SK-N-SH (cell line): ENCODE measurements at regions not wholly inside any gene's neighbourhood (a gene's known extent, or its start where the extent isn't known, plus 50 kb on each side); places are given as distances from the start of the nearest gene placed in this dataset.
A peak's percentile ranks its signal among the peaks of the same experiment; 100 is the strongest.

Source experiments
- CTCF ChIA-PET: fragments of 300-600, 350-600 bp; formaldehyde crosslinking; extraction: SDS; loops from one replicate; lab custom pipeline; 2021; lab: Yijun Ruan, JAX
- POLR2A ChIA-PET: fragments of 350-600 bp; sonication (Branson Sonifier 250); formaldehyde crosslinking; extraction: SDS; loops from one replicate; lab custom pipeline; 2020; ENCODE audit warnings: antibody characterized with exemption, inconsistent platforms; lab: Yijun Ruan, JAX
- DNase-seq: peaks from one replicate; pipeline ENCODE4 v3.0.0; 2012
- H2AFZ ChIP-seq: fragments of 200-600 bp; sonication (generic); 2 replicates; pipeline ENCODE4 v1.8.1; 2016; ENCODE audit warnings: antibody characterized with exemption, mild to moderate bottlenecking, low read depth
- H3F3A ChIP-seq: fragments of 200-600 bp; sonication (generic); replicated peaks from 2 replicates; pipeline ENCODE3; 2016; ENCODE audit warnings: antibody characterized with exemption, mild to moderate bottlenecking; ENCODE audit not compliant: insufficient read depth
- H3K27ac ChIP-seq, 2 experiments: fragments of 200-500 bp in 1 of 2; fragments of 200-600 bp in 1 of 2; sonication (Bioruptor generic) in 1 of 2; sonication (generic), shearing (Covaris generic) in 1 of 2; 2 replicates each; pipeline versions ENCODE4 v1.5.1 to v1.6.1; 2014 to 2016; ENCODE audit warnings: low read depth in 2 of 2, inconsistent platforms in 1 of 2, low read length in 1 of 2, mild to moderate bottlenecking in 1 of 2, mixed read lengths in 1 of 2
- H3K27me3 ChIP-seq: fragments of 200-600 bp; sonication (generic), shearing (Covaris generic); 2 replicates; pipeline ENCODE4 v1.6.1; 2016; ENCODE audit warnings: mixed run types; ENCODE audit not compliant: insufficient read depth
- H3K36me3 ChIP-seq, 2 experiments: fragments of 200-500 bp in 1 of 2; fragments of 200-600 bp in 1 of 2; sonication (Bioruptor generic) in 1 of 2; sonication (generic) in 1 of 2; replicated peaks in 1 of 2; 2 replicates each; pipeline versions ENCODE3 to v1.5.1; 2014 to 2016; ENCODE audit warnings: low read length in 1 of 2, mild to moderate bottlenecking in 1 of 2; ENCODE audit not compliant: insufficient read depth in 2 of 2, control insufficient read depth in 1 of 2
- H3K4me1 ChIP-seq, 2 experiments: fragments of 200-500 bp in 1 of 2; fragments of 200-600 bp in 1 of 2; sonication (Bioruptor generic) in 1 of 2; sonication (generic), shearing (Covaris generic) in 1 of 2; 2 replicates each; pipeline versions ENCODE4 v1.5.1 to v1.6.1; 2014 to 2016; ENCODE audit warnings: low read depth in 1 of 2, low read length in 1 of 2, mixed run types in 1 of 2; ENCODE audit not compliant: insufficient read depth in 2 of 2, control insufficient read depth in 1 of 2
- H3K4me2 ChIP-seq: fragments of 200-600 bp; sonication (generic), shearing (Covaris generic); 2 replicates; pipeline ENCODE4 v1.6.1; 2017; ENCODE audit warnings: mixed run types
- H3K4me3 ChIP-seq, 2 experiments: fragments of 200-500 bp in 1 of 2; fragments of 200-600 bp in 1 of 2; sonication (Bioruptor generic) in 1 of 2; sonication (generic), shearing (Covaris generic) in 1 of 2; 2 replicates each; pipeline versions ENCODE4 v1.5.1 to v1.8.1; 2014 to 2016; ENCODE audit warnings: low read depth in 2 of 2, inconsistent platforms in 1 of 2, low read length in 1 of 2, mild to moderate bottlenecking in 1 of 2, mixed read lengths in 1 of 2, moderate library complexity in 1 of 2
- H3K79me2 ChIP-seq: fragments of 200-600 bp; sonication (generic); 2 replicates; pipeline ENCODE4 v1.8.1; 2017; ENCODE audit warnings: mild to moderate bottlenecking; ENCODE audit not compliant: insufficient read depth
- H3K9ac ChIP-seq: fragments of 200-600 bp; sonication (generic); 2 replicates; pipeline ENCODE4 v1.6.1; 2017; ENCODE audit warnings: mixed run types
- H3K9me2 ChIP-seq: fragments of 200-600 bp; sonication (generic); 2 replicates; pipeline ENCODE4 v1.6.1; 2017; ENCODE audit warnings: mixed run types
- H3K9me3 ChIP-seq: fragments of 200-600 bp; sonication (generic); 2 replicates; pipeline ENCODE4 v1.6.1; 2017; ENCODE audit warnings: mixed run types, mild to moderate bottlenecking, moderate library complexity
- H4K20me1 ChIP-seq: fragments of 200-600 bp; sonication (generic); 2 replicates; pipeline ENCODE4 v1.6.1; 2017; ENCODE audit warnings: mild to moderate bottlenecking, mixed run types; ENCODE audit not compliant: insufficient read depth
- CHD2 ChIP-seq: fragments of 150-350 bp; IDR thresholded peaks from 2 replicates; pipeline ENCODE4 v1.6.1; 2018; ENCODE audit warnings: low read length; ENCODE audit not compliant: partially characterized antibody
- ELF1 ChIP-seq: IDR thresholded peaks from 2 replicates; pipeline ENCODE4 v1.4.0; 2012
- EP300 ChIP-seq, 2 experiments: IDR thresholded peaks; 2 replicates each; pipeline versions ENCODE4 v1.4.0 to v1.6.1; 2012; ENCODE audit warnings: borderline replicate concordance in 1 of 2, low read depth in 1 of 2, low read length in 1 of 2
- EZH2phosphoT487 ChIP-seq: fragments of 200-600 bp; sonication (generic); IDR thresholded peaks from 2 replicates; pipeline ENCODE4 v1.6.1; 2017; ENCODE audit warnings: low read depth, mixed run types, mild to moderate bottlenecking, antibody characterized with exemption, moderate library complexity, borderline replicate concordance
- FOSL2 ChIP-seq: IDR thresholded peaks from 2 replicates; pipeline ENCODE4 v1.4.0; 2012; ENCODE audit warnings: low read depth, mild to moderate bottlenecking, moderate library complexity, borderline replicate concordance
- FOXJ3 ChIP-seq: sonication (generic); formaldehyde crosslinking; IDR thresholded peaks from 2 replicates; pipeline ENCODE4 v1.5.1; 2020; ENCODE audit warnings: mild to moderate bottlenecking, missing genetic modification reagents
- FOXM1 ChIP-seq: IDR thresholded peaks from 2 replicates; pipeline ENCODE4 v1.4.0; 2012; ENCODE audit warnings: low read depth, mild to moderate bottlenecking
- MEF2A ChIP-seq: IDR thresholded peaks from 2 replicates; pipeline ENCODE4 v1.4.0; 2012; ENCODE audit warnings: low read depth, borderline replicate concordance
- NFIC ChIP-seq: IDR thresholded peaks from 2 replicates; pipeline ENCODE4 v1.4.0; 2012; ENCODE audit warnings: borderline replicate concordance
- POLR2AphosphoS5 ChIP-seq: IDR thresholded peaks from 2 replicates; pipeline ENCODE4 v1.6.1; 2012; ENCODE audit warnings: low read depth, low read length
- RAD21 ChIP-seq: IDR thresholded peaks from 2 replicates; pipeline ENCODE4 v1.6.1; 2012; ENCODE audit warnings: mild to moderate bottlenecking, low read length
- RCOR1 ChIP-seq: fragments of 150-350 bp; IDR thresholded peaks from 2 replicates; pipeline ENCODE4 v1.6.1; 2017; ENCODE audit warnings: antibody characterized with exemption, low read length
- RXRA ChIP-seq: IDR thresholded peaks from 2 replicates; pipeline ENCODE4 v1.4.0; 2012; ENCODE audit warnings: low read depth, mild to moderate bottlenecking, borderline replicate concordance
- SIN3A ChIP-seq: IDR thresholded peaks from 2 replicates; pipeline ENCODE4 v1.6.1; 2012; ENCODE audit warnings: low read depth, mild to moderate bottlenecking, low read length, moderate library complexity, borderline replicate concordance
- SMC3 ChIP-seq: IDR thresholded peaks from 2 replicates; pipeline ENCODE4 v1.6.1; 2012; ENCODE audit warnings: low read depth, low read length, improper control_type of control experiment
- TAF1 ChIP-seq: IDR thresholded peaks from 2 replicates; pipeline ENCODE4 v1.6.1; 2012; ENCODE audit warnings: low read depth, mild to moderate bottlenecking, low read length, moderate library complexity, borderline replicate concordance
- TEAD4 ChIP-seq: IDR thresholded peaks from 2 replicates; pipeline ENCODE4 v1.4.0; 2012; ENCODE audit warnings: mild to moderate bottlenecking, borderline replicate concordance; ENCODE audit not compliant: insufficient read depth
- WGBS: methylation state at CpG from one replicate; pipeline ENCODE4 v1.1.6; 2017; ENCODE audit warnings: low lambda C conversion rate; 5-methylcytosine and 5-hydroxymethylcytosine counted together
- TF ChIP-seq, protein P1 (sequence below): fragments of 150-350 bp; IDR thresholded peaks from 2 replicates; pipeline ENCODE4 v1.6.1; 2017; ENCODE audit warnings: antibody characterized with exemption, low read length, low read depth, borderline replicate concordance
- TF ChIP-seq, protein P2 (sequence below): IDR thresholded peaks from 2 replicates; pipeline ENCODE4 v1.4.0; 2012; ENCODE audit warnings: low read depth, borderline replicate concordance
- TF ChIP-seq, protein P3 (sequence below): IDR thresholded peaks from 2 replicates; pipeline ENCODE4 v1.4.0; 2012; ENCODE audit warnings: low read depth, borderline replicate concordance

DNA sequence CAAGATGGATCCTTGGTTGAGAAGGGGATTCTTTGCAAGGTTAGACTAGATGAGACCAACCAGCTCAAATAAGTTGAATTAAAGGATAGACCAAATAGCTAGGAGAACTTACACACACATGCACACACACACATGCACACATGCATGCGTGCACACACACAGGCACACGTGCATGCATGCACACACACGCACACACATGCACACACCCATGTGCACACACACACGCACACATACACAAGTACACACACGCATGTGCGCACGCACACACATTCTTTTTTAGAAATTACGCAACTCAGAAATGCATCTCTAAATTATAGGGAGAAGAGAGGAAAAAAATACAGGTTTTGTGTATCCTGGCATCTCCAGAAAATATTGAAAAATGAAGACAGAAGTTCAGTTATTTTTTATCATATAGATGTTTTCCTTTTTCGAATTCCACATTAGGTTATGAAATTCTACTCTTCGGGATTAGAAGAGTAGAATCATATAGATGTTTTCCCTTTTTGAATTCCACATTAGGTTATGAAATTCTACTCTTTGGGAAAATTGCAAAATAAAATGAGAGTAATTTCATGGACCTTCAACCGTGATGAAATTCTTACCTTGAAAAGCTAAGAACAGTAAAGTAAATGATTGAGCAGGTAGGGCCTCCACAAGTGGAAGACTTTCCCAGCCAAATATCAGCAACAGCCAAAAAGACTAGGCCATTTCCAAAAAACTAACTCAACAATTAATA, 243.2 kb upstream of the USP25 start (continued):
- TF ChIP-seq, protein P1, sequence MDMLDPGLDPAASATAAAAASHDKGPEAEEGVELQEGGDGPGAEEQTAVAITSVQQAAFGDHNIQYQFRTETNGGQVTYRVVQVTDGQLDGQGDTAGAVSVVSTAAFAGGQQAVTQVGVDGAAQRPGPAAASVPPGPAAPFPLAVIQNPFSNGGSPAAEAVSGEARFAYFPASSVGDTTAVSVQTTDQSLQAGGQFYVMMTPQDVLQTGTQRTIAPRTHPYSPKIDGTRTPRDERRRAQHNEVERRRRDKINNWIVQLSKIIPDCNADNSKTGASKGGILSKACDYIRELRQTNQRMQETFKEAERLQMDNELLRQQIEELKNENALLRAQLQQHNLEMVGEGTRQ, result no peak
- TF ChIP-seq CHD2 (no peak), MEF2A (no peak), NFIC (no peak), EZH2phosphoT487 (no peak), FOSL2 (no peak)
- TF ChIP-seq, all 33 proteins: peak for 0

DNA sequence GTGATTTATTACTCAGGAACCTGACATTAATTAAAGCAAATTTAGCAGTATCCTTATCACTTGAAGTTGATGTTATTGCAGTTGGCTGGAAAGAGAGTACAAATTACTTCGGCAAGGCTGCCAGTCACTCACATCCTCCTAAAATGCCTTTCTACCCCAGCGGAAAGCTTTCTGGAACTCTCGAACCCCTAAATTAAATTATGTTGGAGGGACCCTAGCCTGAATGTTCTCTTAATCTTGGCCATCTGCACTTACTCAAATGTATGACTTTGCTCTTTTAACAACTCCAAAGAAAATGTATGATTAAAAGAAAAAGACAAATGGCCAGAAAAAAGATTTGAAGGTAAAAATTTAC, 242.6 kb upstream of the USP25 start:
- Histone ChIP-seq H3K36me3 (no peaks in the 10 kb centered on the region), H3K4me3 (no peak overlapping the region), H4K20me1 (no peaks in the 10 kb centered on the region), H3K27me3 (no peaks in the 10 kb centered on the region; the same call in 1 of the 2 replicates), H3K79me2 (no peaks in the 10 kb centered on the region), H2AFZ (no peak overlapping the region), H3F3A (no peaks in the 10 kb centered on the region), H3K4me2 (no peak overlapping the region)
- TF ChIP-seq FOXM1 (no peak), RCOR1 (no peak), FOXJ3 (CRISPR knock-in tag) (no peak), POLR2AphosphoS5 (no peak), EP300 (IDR thresholded peaks at IDR 0.05; ENCODE audit: borderline replicate concordance in 1 of 2, low read depth in 1 of 2, low read length in 1 of 2) (no peak)
- TF ChIP-seq, all 33 proteins: peak for 0
- Histone ChIP-seq H3K9me3 (no peaks in the 10 kb centered on the region), H3K4me1 (no peaks in the 10 kb centered on the region), H3K9me2 (no peaks in the 10 kb centered on the region), H3K9ac (no peak overlapping the region), H3K27ac (no peak overlapping the region)
- CTCF ChIA-PET, result interaction anchor here (0.6 to 1.1 kb wide), 2 partner anchors 71 to 79 kb away, joined by 3 read pairs; no protein-coding TSS in a partner anchor
- peak; percentile 1 for DNase-seq
- WGBS, result 10% methylated on average over 3 of the region's 3 CpGs
- POLR2A ChIA-PET, result no interaction called here

DNA sequence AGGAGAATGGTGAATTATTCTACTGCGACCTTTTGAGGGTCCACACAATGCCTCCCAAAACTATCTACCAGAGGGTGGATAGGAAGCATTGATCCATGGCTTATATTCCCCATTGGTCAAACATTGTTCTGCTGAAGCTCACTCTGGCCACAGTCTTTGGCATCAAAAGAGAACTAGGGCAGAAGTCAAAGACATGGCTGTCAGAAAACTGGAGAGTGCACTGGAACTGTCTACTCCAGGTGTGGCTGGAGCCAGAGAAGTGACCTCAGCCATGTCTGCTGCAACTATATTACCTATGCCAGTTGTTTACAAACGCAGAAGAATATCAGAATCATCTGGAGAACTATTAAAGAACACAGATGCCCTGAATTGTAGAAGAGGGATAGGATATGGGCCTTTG, 238.7 kb upstream of the USP25 start:
- Histone ChIP-seq H2AFZ (no peak overlapping the region), H3K4me1 (no peaks in the 10 kb centered on the region), H3F3A (no peaks in the 10 kb centered on the region), H3K4me3 (no peak overlapping the region), H3K9me3 (no peaks in the 10 kb centered on the region), H3K27ac (no peak overlapping the region), H3K27me3 (no peaks in the 10 kb centered on the region; the same call in 1 of the 2 replicates), H3K79me2 (no peaks in the 10 kb centered on the region), H3K36me3 (no peaks in the 10 kb centered on the region), H3K9me2 (no peaks in the 10 kb centered on the region), H3K4me2 (no peak overlapping the region), H3K9ac (no peak overlapping the region), H4K20me1 (no peaks in the 10 kb centered on the region)
- no peak for DNase-seq
- WGBS, result 38% methylated on average over 2 of the region's 2 CpGs
- POLR2A ChIA-PET, result no interaction called here
- CTCF ChIA-PET, result interaction anchor here (3.9 kb wide), 1 partner anchor 9 kb away, joined by 21 read pairs; no protein-coding TSS in a partner anchor
- TF ChIP-seq NFIC (no peak), ELF1 (no peak), RXRA (no peak), TAF1 (no peak), RAD21 (no peak), EP300 (IDR thresholded peaks at IDR 0.05; ENCODE audit: borderline replicate concordance in 1 of 2, low read depth in 1 of 2, low read length in 1 of 2) (no peak), RCOR1 (no peak), EZH2phosphoT487 (no peak), TEAD4 (no peak), SIN3A (no peak), FOSL2 (no peak), SMC3 (no peak), CHD2 (no peak)
- TF ChIP-seq, protein P2, sequence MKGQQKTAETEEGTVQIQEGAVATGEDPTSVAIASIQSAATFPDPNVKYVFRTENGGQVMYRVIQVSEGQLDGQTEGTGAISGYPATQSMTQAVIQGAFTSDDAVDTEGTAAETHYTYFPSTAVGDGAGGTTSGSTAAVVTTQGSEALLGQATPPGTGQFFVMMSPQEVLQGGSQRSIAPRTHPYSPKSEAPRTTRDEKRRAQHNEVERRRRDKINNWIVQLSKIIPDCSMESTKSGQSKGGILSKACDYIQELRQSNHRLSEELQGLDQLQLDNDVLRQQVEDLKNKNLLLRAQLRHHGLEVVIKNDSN, result no peak
- TF ChIP-seq, protein P3, sequence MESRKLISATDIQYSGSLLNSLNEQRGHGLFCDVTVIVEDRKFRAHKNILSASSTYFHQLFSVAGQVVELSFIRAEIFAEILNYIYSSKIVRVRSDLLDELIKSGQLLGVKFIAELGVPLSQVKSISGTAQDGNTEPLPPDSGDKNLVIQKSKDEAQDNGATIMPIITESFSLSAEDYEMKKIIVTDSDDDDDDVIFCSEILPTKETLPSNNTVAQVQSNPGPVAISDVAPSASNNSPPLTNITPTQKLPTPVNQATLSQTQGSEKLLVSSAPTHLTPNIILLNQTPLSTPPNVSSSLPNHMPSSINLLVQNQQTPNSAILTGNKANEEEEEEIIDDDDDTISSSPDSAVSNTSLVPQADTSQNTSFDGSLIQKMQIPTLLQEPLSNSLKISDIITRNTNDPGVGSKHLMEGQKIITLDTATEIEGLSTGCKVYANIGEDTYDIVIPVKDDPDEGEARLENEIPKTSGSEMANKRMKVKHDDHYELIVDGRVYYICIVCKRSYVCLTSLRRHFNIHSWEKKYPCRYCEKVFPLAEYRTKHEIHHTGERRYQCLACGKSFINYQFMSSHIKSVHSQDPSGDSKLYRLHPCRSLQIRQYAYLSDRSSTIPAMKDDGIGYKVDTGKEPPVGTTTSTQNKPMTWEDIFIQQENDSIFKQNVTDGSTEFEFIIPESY, result no peak
